Heart left ventricle (tissue), 16 donors: ENCODE measurements at regions not wholly inside any gene's neighbourhood (a gene's known extent, or its start where the extent isn't known, plus 50 kb on each side); places are given as distances from the start of the nearest gene placed in this dataset.

Experiments used
- ATAC-seq, 4 donors: fragments of 200-7000 bp; cut with Tn5 transposase; one replicate each; pipeline ENCODE4 v1.9.1; 2020 to 2022; ENCODE audit warnings: moderate library complexity in 4 of 4, mild to moderate bottlenecking in 3 of 4, moderate number of reproducible peaks in 1 of 4
- DNase-seq, 5 donors: peaks; one replicate each; pipeline ENCODE4 v3.0.0-alpha.2; 2020
- H3K27ac ChIP-seq, 12 donors: fragments of 200-600 bp; sonication (generic) in 4 of 12; one replicate each; pipeline versions ENCODE4 v1.5.0 to v1.8.0; 2016 to 2022; ENCODE audit warnings: mild to moderate bottlenecking in 2 of 12
- H3K27me3 ChIP-seq, 9 donors: fragments of 200-600 bp; sonication (generic) in 2 of 9; one replicate each; pipeline versions ENCODE4 v1.5.1 to v1.8.0; 2016 to 2022; ENCODE audit warnings: mild to moderate bottlenecking in 3 of 9
- H3K36me3 ChIP-seq, 9 donors: fragments of 200-600 bp; sonication (generic) in 2 of 9; one replicate each; pipeline versions ENCODE4 v1.5.0 to v1.8.0; 2018 to 2022; ENCODE audit warnings: mild to moderate bottlenecking in 2 of 9
- H3K4me1 ChIP-seq, 12 donors: fragments of 200-600 bp; sonication (generic) in 4 of 12; one replicate each; pipeline versions ENCODE4 v1.5.0 to v1.8.0; 2016 to 2022; ENCODE audit warnings: mild to moderate bottlenecking in 3 of 12
- H3K4me3 ChIP-seq, 12 donors: fragments of 200-600 bp; sonication (generic) in 4 of 12; one replicate each; pipeline versions ENCODE4 v1.5.0 to v1.8.0; 2017 to 2022; ENCODE audit warnings: mild to moderate bottlenecking in 9 of 12, moderate library complexity in 4 of 12
- H3K9me3 ChIP-seq, 12 donors: fragments of 200-600 bp; sonication (generic) in 4 of 12; one replicate each; pipeline versions ENCODE4 v1.5.0 to v1.8.0; 2016 to 2022; ENCODE audit warnings: mild to moderate bottlenecking in 1 of 12
- POLR2A ChIP-seq, 2 donors: fragments of 450-650 bp; IDR thresholded peaks; one replicate each; pipeline ENCODE4 v1.6.1; 2017; ENCODE audit warnings: antibody characterized with exemption in 2 of 2, mild to moderate bottlenecking in 2 of 2, moderate library complexity in 2 of 2
- WGBS, 4 donors: extraction: QIAGEN DNeasy Blood & Tissue Kit in 2 of 4; methylation state at CpG; one replicate each; pipeline versions ENCODE4 v1.1.5 to v1.1.7; 2013 to 2018; 5-methylcytosine and 5-hydroxymethylcytosine counted together
- intact Hi-C, 10 donors: fragments of 100-400 bp; cut with DNase I; formaldehyde crosslinking; loops; one replicate each; pipeline versions ENCODE4 v1.11.1 to v1.14.2; 2022
- TF ChIP-seq, protein P1 (sequence below), 12 donors: fragments of 200-600 bp; sonication (generic) in 4 of 12; IDR thresholded peaks; one replicate each; pipeline versions ENCODE4 v1.5.0 to v1.8.0; 2018 to 2022; ENCODE audit warnings: antibody characterized with exemption in 12 of 12, mild to moderate bottlenecking in 5 of 12
- donor health status: ischemic (EF 13 %, LVEDD 7.1; RV severe dilation, severe dysfunction).
- donor health status: healthy with polysubstance abuse.
- donor health status: DM: no; HTN: yes; CAD: no.
- donor health status: DM: no; HTN: no; CAD: no.
- donor health status: ischemic (EF 25% LVEDD 6.9; RV normal size, moderate dysfunction).
- donor health status: ischemic (EF 25% LVEDD 5.7; RV mildly dilated, moderate dysfunction).
- donor health status: healthy.
- donor health status: DM: yes; HTN: yes; CAD: no.
- donor health status: ischemic (EF 35%, LVEDD 5.7; RV mildly dilated, moderate dysfunction).
- donor health status: nonischemic (EF 11% LVEDD 7.7; RV severe dilation, severe dysfunction).
- donor health status: DM: yes; HTN: yes; CAD: no.
- donor health status: PGD.
- donor health status: ischemic (EF 29% LVEDD 5.4; RV normal size, mild dysfunction).
- donor health status: nonischemic (EF 23%, LVEDD 6.1; RV moderate dilation, normal function).

DNA sequence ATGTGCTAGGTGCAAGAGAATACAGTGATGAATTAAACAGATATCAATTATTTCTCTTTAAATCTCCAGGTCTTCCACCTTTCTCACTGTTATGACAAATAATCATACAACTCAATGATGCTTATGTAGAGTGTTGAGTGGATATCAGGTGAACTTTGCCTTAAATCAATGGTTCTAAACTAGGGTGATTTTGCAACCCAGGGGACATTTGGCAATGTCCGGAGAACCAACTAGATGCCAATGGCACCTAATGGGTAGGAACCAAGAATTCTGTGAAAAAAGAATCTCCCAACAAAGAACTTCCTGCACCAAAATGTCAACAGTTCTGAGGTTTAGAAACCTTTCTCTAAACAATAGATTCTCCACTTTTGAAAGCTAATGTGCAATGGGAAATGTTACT lies 52.0 kb upstream of the GDNF start:
- Histone ChIP-seq H3K27ac (no peak overlapping the region), H3K4me1 (peaks cover 0 to 3% (median 0%) of the 10 kb centered on the region in 12 donors), H3K9me3 (peaks cover 0 to 3% (median 0%) of the 10 kb centered on the region in 12 donors), H3K36me3 (no peaks in the 10 kb centered on the region), H3K4me3 (no peak overlapping the region), H3K27me3 (no peaks in the 10 kb centered on the region)
- intact Hi-C loops: no loop called here
- 90 to 96% (median 93%) methylated on average over 1 of the region's 1 CpG for WGBS, 4 donors
- ATAC-seq (no peak), DNase-seq (no peak)
- TF ChIP-seq, protein P1, sequence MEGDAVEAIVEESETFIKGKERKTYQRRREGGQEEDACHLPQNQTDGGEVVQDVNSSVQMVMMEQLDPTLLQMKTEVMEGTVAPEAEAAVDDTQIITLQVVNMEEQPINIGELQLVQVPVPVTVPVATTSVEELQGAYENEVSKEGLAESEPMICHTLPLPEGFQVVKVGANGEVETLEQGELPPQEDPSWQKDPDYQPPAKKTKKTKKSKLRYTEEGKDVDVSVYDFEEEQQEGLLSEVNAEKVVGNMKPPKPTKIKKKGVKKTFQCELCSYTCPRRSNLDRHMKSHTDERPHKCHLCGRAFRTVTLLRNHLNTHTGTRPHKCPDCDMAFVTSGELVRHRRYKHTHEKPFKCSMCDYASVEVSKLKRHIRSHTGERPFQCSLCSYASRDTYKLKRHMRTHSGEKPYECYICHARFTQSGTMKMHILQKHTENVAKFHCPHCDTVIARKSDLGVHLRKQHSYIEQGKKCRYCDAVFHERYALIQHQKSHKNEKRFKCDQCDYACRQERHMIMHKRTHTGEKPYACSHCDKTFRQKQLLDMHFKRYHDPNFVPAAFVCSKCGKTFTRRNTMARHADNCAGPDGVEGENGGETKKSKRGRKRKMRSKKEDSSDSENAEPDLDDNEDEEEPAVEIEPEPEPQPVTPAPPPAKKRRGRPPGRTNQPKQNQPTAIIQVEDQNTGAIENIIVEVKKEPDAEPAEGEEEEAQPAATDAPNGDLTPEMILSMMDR (IDR thresholded peaks at IDR 0.05): no peak
- TF ChIP-seq POLR2A (IDR thresholded peaks at IDR 0.05): no peak

DNA sequence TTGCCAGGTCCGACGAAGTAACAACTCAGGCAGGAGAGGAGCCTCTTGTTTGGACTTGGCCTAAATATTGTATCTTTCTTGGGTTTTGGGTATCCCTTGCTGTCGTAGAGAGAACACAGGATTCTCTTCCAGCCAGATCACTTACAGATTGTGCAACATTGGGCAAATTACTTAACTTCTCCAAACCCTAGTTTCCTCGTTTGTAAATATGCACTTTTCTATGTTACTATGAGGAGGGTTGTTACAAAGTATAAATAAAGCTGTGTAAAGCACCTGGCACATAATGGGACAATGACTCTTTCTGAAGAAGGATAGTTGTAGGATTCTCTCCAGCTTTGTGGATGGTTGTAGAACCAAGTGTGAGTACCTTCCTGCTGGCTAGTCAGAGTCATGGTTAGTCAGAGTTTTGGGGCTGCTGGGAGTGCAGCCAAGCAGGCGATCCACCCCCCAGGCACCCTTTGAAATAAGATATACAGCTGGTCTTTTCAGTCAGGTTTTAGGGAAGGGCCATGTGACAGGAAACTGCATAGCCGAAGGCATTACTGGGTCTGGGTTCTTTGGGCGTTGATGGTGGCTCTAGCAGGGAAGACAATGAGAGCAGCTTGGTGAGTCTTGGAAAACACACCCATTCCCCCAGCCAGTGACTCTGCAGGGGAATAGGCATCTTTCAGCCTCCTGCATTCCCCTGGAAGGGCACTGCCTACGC lies 49.9 kb upstream of the GDNF start:
- DNase-seq (no peak), ATAC-seq (no peak)
- Histone ChIP-seq H3K27me3 (no peaks in the 10 kb centered on the region), H3K4me3 (no peak overlapping the region), H3K9me3 (peaks cover 0 to 3% (median 0%) of the 10 kb centered on the region in 12 donors), H3K36me3 (no peaks in the 10 kb centered on the region), H3K27ac (no peak overlapping the region), H3K4me1 (peaks cover 0 to 3% (median 0%) of the 10 kb centered on the region in 12 donors)
- no peak for TF ChIP-seq POLR2A (IDR thresholded peaks at IDR 0.05)
- TF ChIP-seq, protein P1 (IDR thresholded peaks at IDR 0.05): no peak
- intact Hi-C loops: no loop called here
- WGBS, 4 donors: 74 to 80% (median 80%) methylated on average over 6 to 8 of the region's 8 CpGs
